ENCODE measurements at regions not wholly inside any gene's neighbourhood (a gene's known extent, or its start where the extent isn't known, plus 50 kb on each side); places are given as distances from the start of the nearest gene placed in this dataset.

- DNase-seq (ENCODE audit: low spot score): no peak
These were observed 69.1 kb downstream of the OTP start for GRCh38 chr5:77569409-77569808.

- no peak for DNase-seq (ENCODE audit: low spot score)
These were observed 70.0 kb downstream of the OTP start for GRCh38 chr5:77568555-77568954.

GRCh38 chr5:77568082-77568481, 70.4 kb downstream of the OTP start:
- no peak for DNase-seq (ENCODE audit: low spot score)

GRCh38 chr5:77563475-77563874, 71.4 kb upstream of the WDR41 start:
- no peak for DNase-seq (ENCODE audit: low spot score)

GRCh38 chr5:77561965-77562364, 69.8 kb upstream of the WDR41 start:
- no peak for DNase-seq (ENCODE audit: low spot score)

GRCh38 chr5:77560677-77561263, 68.7 kb upstream of the WDR41 start:
- peak; percentile 46 for DNase-seq (ENCODE audit: low spot score)

GRCh38 chr5:77558266-77558665, 66.2 kb upstream of the WDR41 start:
- peak; percentile 11 for DNase-seq (ENCODE audit: low spot score)

- DNase-seq (ENCODE audit: low spot score): no peak
These were observed 58.3 kb upstream of the WDR41 start for GRCh38 chr5:77550406-77550805.

- DNase-seq (ENCODE audit: low spot score): no peak
These were observed 53.2 kb upstream of the WDR41 start for GRCh38 chr5:77545285-77545684.
